Testis (tissue), 2 donors: ENCODE measurements at regions not wholly inside any gene's neighbourhood (a gene's known extent, or its start where the extent isn't known, plus 50 kb on each side); places are given as distances from the start of the nearest gene placed in this dataset.

Experiments used
- DNase-seq: peaks from one replicate; pipeline ENCODE4 v3.0.0-alpha.2; 2019
- H3K27ac ChIP-seq, 2 donors: fragments of 200-600 bp; sonication (generic); one replicate each; pipeline ENCODE4 v1.5.1; 2019
- H3K27me3 ChIP-seq: fragments of 200-600 bp; sonication (generic); one replicate; pipeline ENCODE4 v1.5.1; 2019
- H3K36me3 ChIP-seq: fragments of 200-600 bp; sonication (generic); one replicate; pipeline ENCODE4 v1.5.1; 2017; ENCODE audit warnings: low read depth; ENCODE audit errors: missing control alignments
- H3K4me1 ChIP-seq: fragments of 200-600 bp; sonication (generic); one replicate; pipeline ENCODE4 v1.5.1; 2019
- H3K4me3 ChIP-seq, 2 donors: fragments of 200-600 bp; sonication (generic); one replicate each; pipeline ENCODE4 v1.5.1; 2017 to 2019
- H3K9me3 ChIP-seq: fragments of 200-600 bp; sonication (generic); one replicate; pipeline ENCODE4 v1.5.1; 2017
- CTCF ChIP-seq, 3 experiments: fragments of 450-650 bp in 2 of 3; fragments of 200-600 bp in 1 of 3; sonication (generic) in 1 of 3; IDR thresholded peaks; one replicate each; pipeline ENCODE4 v1.5.1; 2016 to 2019; ENCODE audit warnings: antibody characterized with exemption in 3 of 3, mild to moderate bottlenecking in 2 of 3, moderate library complexity in 1 of 3
- POLR2A ChIP-seq: fragments of 450-650 bp; IDR thresholded peaks from one replicate; pipeline ENCODE4 v1.6.1; 2017; ENCODE audit warnings: antibody characterized with exemption, mild to moderate bottlenecking, moderate library complexity
- WGBS, 2 donors: methylation state at CpG; one replicate each; pipeline ENCODE4 v1.1.5; 2018; 5-methylcytosine and 5-hydroxymethylcytosine counted together
- intact Hi-C: fragments of 100-400 bp; cut with DNase I; formaldehyde crosslinking; loops from one replicate; pipeline ENCODE4 v1.15.1; 2023; ENCODE audit warnings: low total_unique reads

GRCh38 chr21:38721055-38721454, 84.7 kb upstream of the ETS2 start:
- DNase-seq = no peak
- no peaks in the 10 kb centered on the region for H3K36me3 ChIP-seq
- intact Hi-C loops = no loop called here
- no peak overlapping the region for H3K27ac ChIP-seq
- no peaks in the 10 kb centered on the region for H3K27me3 ChIP-seq
- no peaks in the 10 kb centered on the region for H3K9me3 ChIP-seq
- no peak overlapping the region for H3K4me3 ChIP-seq
- H3K4me1 ChIP-seq = no peaks in the 10 kb centered on the region
- 80 to 82% methylated on average over 6 of the region's 6 CpGs for WGBS, 2 donors
- TF ChIP-seq CTCF (IDR thresholded peaks at IDR 0.05) = no peak
- no peak for TF ChIP-seq POLR2A

GRCh38 chr21:38721958-38722357, 83.8 kb upstream of the ETS2 start:
- no peaks in the 10 kb centered on the region for H3K36me3 ChIP-seq
- H3K27me3 ChIP-seq = no peaks in the 10 kb centered on the region
- no peaks in the 10 kb centered on the region for H3K4me1 ChIP-seq
- intact Hi-C loops = no loop called here
- H3K9me3 ChIP-seq = no peaks in the 10 kb centered on the region
- no peak for DNase-seq
- TF ChIP-seq POLR2A (no peak), CTCF (IDR thresholded peaks at IDR 0.05) (no peak)
- 88 to 90% methylated on average over 6 of the region's 6 CpGs for WGBS, 2 donors
- H3K27ac ChIP-seq = no peak overlapping the region
- no peak overlapping the region for H3K4me3 ChIP-seq

GRCh38 chr21:38725196-38726157, 80.3 kb upstream of the ETS2 start:
- Histone ChIP-seq H3K4me1 (peaks cover 3% of the 10 kb centered on the region), H3K27ac (no peak overlapping the region), H3K36me3 (no peaks in the 10 kb centered on the region), H3K4me3 (no peak overlapping the region), H3K27me3 (no peaks in the 10 kb centered on the region), H3K9me3 (no peaks in the 10 kb centered on the region)
- TF ChIP-seq POLR2A (no peak), CTCF (IDR thresholded peaks at IDR 0.05) (no peak)
- intact Hi-C loops = no loop called here
- WGBS, 2 donors = 97% methylated on average over 5 of the region's 5 CpGs
- no peak for DNase-seq

GRCh38 chr21:38726482-38726881, 79.2 kb upstream of the ETS2 start:
- intact Hi-C loops = no loop called here
- H3K27me3 ChIP-seq = no peaks in the 10 kb centered on the region
- H3K27ac ChIP-seq = no peak overlapping the region
- H3K4me3 ChIP-seq = no peak overlapping the region
- H3K9me3 ChIP-seq = no peaks in the 10 kb centered on the region
- no peak for TF ChIP-seq CTCF (IDR thresholded peaks at IDR 0.05)
- TF ChIP-seq POLR2A = no peak
- no peak for DNase-seq
- peaks cover 3% of the 10 kb centered on the region for H3K4me1 ChIP-seq
- H3K36me3 ChIP-seq = no peaks in the 10 kb centered on the region
- WGBS, 2 donors = 94 to 96% methylated on average over 1 of the region's 1 CpG

- H3K27me3 ChIP-seq = no peaks in the 10 kb centered on the region
- TF ChIP-seq POLR2A (no peak), CTCF (IDR thresholded peaks at IDR 0.05) (no peak)
- no peak overlapping the region for H3K27ac ChIP-seq
- no peak overlapping the region for H3K4me3 ChIP-seq
- H3K9me3 ChIP-seq = no peaks in the 10 kb centered on the region
- no peak for DNase-seq
- WGBS, 2 donors = 92 to 95% methylated on average over 1 of the region's 1 CpG
- intact Hi-C loops = no loop called here
- no peaks in the 10 kb centered on the region for H3K36me3 ChIP-seq
- peaks cover 3% of the 10 kb centered on the region for H3K4me1 ChIP-seq
Observed at GRCh38 chr21:38729291-38729690, 76.4 kb upstream of the ETS2 start.
